H1 (cell line): ENCODE measurements at regions not wholly inside any gene's neighbourhood (a gene's known extent, or its start where the extent isn't known, plus 50 kb on each side); places are given as distances from the start of the nearest gene placed in this dataset.

ENCODE experiments used
- CTCF ChIA-PET: fragments of 300-600 bp; sonication (Branson Sonifier 250); formaldehyde crosslinking; loops from one replicate; lab custom pipeline; 2021; ENCODE audit not compliant: partially characterized antibody; lab: Charles Lee
- POLR2A ChIA-PET: fragments of 300-600 bp; sonication (Branson Sonifier 250); formaldehyde crosslinking; loops from one replicate; lab custom pipeline; 2021; ENCODE audit warnings: inconsistent platforms; ENCODE audit not compliant: partially characterized antibody; lab: Charles Lee
- DNase-seq, 2 experiments: peaks; one replicate each; pipeline versions ENCODE4 v3.0.0 to v3.0.0-alpha.2; 2010 to 2022; ENCODE audit warnings: low spot score in 2 of 2, low read depth in 1 of 2, mixed read lengths in 1 of 2
- FAIRE-seq: peaks from 2 replicates; lab custom pipeline; 2011; peaks lifted over from hg19 to GRCh38; lab: Jason Lieb, UNC
- H2AFZ ChIP-seq: 2 replicates; pipeline ENCODE4 v1.8.1; 2012; ENCODE audit warnings: low read length, inconsistent platforms
- H2AK5ac ChIP-seq: 2 replicates; pipeline ENCODE4 v1.6.1; 2013; ENCODE audit warnings: low read depth, low read length
- H2BK120ac ChIP-seq: replicated peaks from 2 replicates; pipeline ENCODE3; 2013; ENCODE audit warnings: low read depth, low read length, inconsistent platforms
- H2BK12ac ChIP-seq: 2 replicates; pipeline ENCODE4 v1.6.1; 2013; ENCODE audit warnings: low read depth, low read length
- H2BK15ac ChIP-seq: 2 replicates; pipeline ENCODE4 v1.6.1; 2013; ENCODE audit warnings: low read length
- H2BK20ac ChIP-seq: 2 replicates; pipeline ENCODE4 v1.6.1; 2013; ENCODE audit warnings: low read length
- H2BK5ac ChIP-seq: 2 replicates; pipeline ENCODE4 v1.6.1; 2013; ENCODE audit warnings: low read depth, low read length
- H3K14ac ChIP-seq: 2 replicates; pipeline ENCODE4 v1.6.1; 2013; ENCODE audit warnings: inconsistent platforms; ENCODE audit not compliant: insufficient read length
- H3K18ac ChIP-seq: 2 replicates; pipeline ENCODE4 v1.6.1; 2013; ENCODE audit warnings: low read length; ENCODE audit errors: extremely low read depth
- H3K23ac ChIP-seq: 2 replicates; pipeline ENCODE4 v1.6.1; 2013; ENCODE audit warnings: inconsistent platforms; ENCODE audit not compliant: insufficient read length
- H3K23me2 ChIP-seq: 2 replicates; pipeline ENCODE4 v1.6.1; 2013; ENCODE audit warnings: low read depth, low read length
- H3K27ac ChIP-seq: 2 replicates; pipeline ENCODE4 v1.6.1; 2011; ENCODE audit warnings: low read depth, low read length, inconsistent platforms
- H3K27me3 ChIP-seq, 4 experiments: replicated peaks in 1 of 4; 1 replicate in 1 of 4; 2 replicates in 3 of 4; pipeline versions ENCODE4 v1.6.1 to v1.8.1; 2011 to 2013; ENCODE audit warnings: low read length in 3 of 4, mild to moderate bottlenecking in 3 of 4, inconsistent platforms in 2 of 4, mixed read lengths in 2 of 4, moderate library complexity in 1 of 4; ENCODE audit not compliant: control insufficient read depth in 3 of 4, insufficient read depth in 3 of 4; ENCODE audit errors: extremely low read depth in 1 of 4
- H3K36me3 ChIP-seq, 4 experiments: 2 replicates each; pipeline versions ENCODE4 v1.6.1 to v1.8.1; 2011 to 2013; ENCODE audit warnings: mild to moderate bottlenecking in 4 of 4, low read length in 3 of 4, moderate library complexity in 2 of 4, control low read depth in 1 of 4, inconsistent platforms in 1 of 4; ENCODE audit not compliant: insufficient read depth in 4 of 4, control insufficient read depth in 2 of 4
- H3K4ac ChIP-seq: replicated peaks from 2 replicates; pipeline ENCODE3; 2013; ENCODE audit warnings: low read length, low read depth, mixed read lengths, inconsistent platforms; ENCODE audit not compliant: insufficient read length
- H3K4me1 ChIP-seq, 4 experiments: replicated peaks in 1 of 4; 1 replicate in 1 of 4; 2 replicates in 3 of 4; pipeline versions ENCODE4 v1.6.1 to v1.8.1; 2011 to 2013; ENCODE audit warnings: low read length in 3 of 4, inconsistent platforms in 2 of 4, mixed read lengths in 1 of 4; ENCODE audit not compliant: insufficient read depth in 4 of 4, control insufficient read depth in 3 of 4
- H3K4me2 ChIP-seq, 2 experiments: 2 replicates each; pipeline versions ENCODE4 v1.6.1 to v1.8.1; 2011 to 2013; ENCODE audit warnings: low read depth in 2 of 2, low read length in 2 of 2, control low read depth in 1 of 2, inconsistent platforms in 1 of 2, mild to moderate bottlenecking in 1 of 2; ENCODE audit not compliant: insufficient read depth in 1 of 2
- H3K4me3 ChIP-seq, 4 experiments: fragments of 200-600, 300-600 bp in 1 of 4; sonication (generic), shearing (Covaris generic), sonication (Bioruptor Twin) in 1 of 4; 2 replicates each; pipeline versions ENCODE4 v1.5.1 to v1.8.1; 2011 to 2016; ENCODE audit warnings: low read length in 4 of 4, low read depth in 3 of 4, control low read depth in 2 of 4, inconsistent platforms in 2 of 4, mild to moderate bottlenecking in 2 of 4, mixed read lengths in 1 of 4, moderate library complexity in 1 of 4; ENCODE audit not compliant: insufficient read depth in 2 of 4; ENCODE audit errors: extremely low read depth in 1 of 4
- H3K56ac ChIP-seq: replicated peaks from 2 replicates; pipeline ENCODE3; 2013; ENCODE audit warnings: low read depth, mild to moderate bottlenecking, mixed read lengths, low read length, inconsistent platforms; ENCODE audit not compliant: insufficient read length
- H3K79me1 ChIP-seq: 2 replicates; pipeline ENCODE4 v1.6.1; 2013; ENCODE audit warnings: low read depth, low read length, control low read depth
- H3K79me2 ChIP-seq, 2 experiments: 2 replicates each; pipeline versions ENCODE4 v1.6.1 to v1.8.1; 2012 to 2013; ENCODE audit warnings: low read length in 2 of 2, mild to moderate bottlenecking in 2 of 2, inconsistent platforms in 1 of 2; ENCODE audit not compliant: insufficient read depth in 2 of 2, control insufficient read depth in 1 of 2
- H3K9ac ChIP-seq, 4 experiments: replicated peaks in 1 of 4; 1 replicate in 1 of 4; 2 replicates in 3 of 4; pipeline versions ENCODE4 v1.6.1 to v1.8.1; 2011 to 2013; ENCODE audit warnings: low read depth in 3 of 4, low read length in 3 of 4, control low read depth in 2 of 4, mild to moderate bottlenecking in 2 of 4, moderate library complexity in 2 of 4, inconsistent platforms in 1 of 4; ENCODE audit errors: extremely low read depth in 1 of 4
- H3K9me3 ChIP-seq, 2 experiments: 2 replicates each; pipeline versions ENCODE4 v1.6.1 to v1.8.1; 2012 to 2013; ENCODE audit warnings: mild to moderate bottlenecking in 2 of 2, moderate library complexity in 2 of 2, control low read depth in 1 of 2, inconsistent platforms in 1 of 2, low read depth in 1 of 2, low read length in 1 of 2, mixed read lengths in 1 of 2; ENCODE audit not compliant: insufficient read depth in 2 of 2
- H4K20me1 ChIP-seq, 2 experiments: replicated peaks in 1 of 2; 2 replicates each; pipeline versions ENCODE3 to v1.8.1; 2011 to 2013; ENCODE audit warnings: inconsistent platforms in 2 of 2, low read length in 2 of 2, mild to moderate bottlenecking in 1 of 2; ENCODE audit not compliant: insufficient read depth in 2 of 2, control insufficient read depth in 1 of 2
- H4K5ac ChIP-seq: 2 replicates; pipeline ENCODE4 v1.6.1; 2013; ENCODE audit warnings: low read length, low read depth, mixed read lengths, inconsistent platforms; ENCODE audit not compliant: insufficient read length
- H4K8ac ChIP-seq: 2 replicates; pipeline ENCODE4 v1.8.0; 2013; ENCODE audit warnings: mild to moderate bottlenecking, moderate library complexity, low read length, inconsistent platforms; ENCODE audit not compliant: insufficient read depth; ENCODE audit errors: extremely low read depth
- H4K91ac ChIP-seq: replicated peaks from 2 replicates; pipeline ENCODE3; 2013; ENCODE audit warnings: low read length, mixed read lengths, inconsistent platforms; ENCODE audit not compliant: insufficient read length
- ASH2L ChIP-seq: fragments of 200-600, 300-600 bp; sonication (generic); IDR thresholded peaks from one replicate; pipeline ENCODE4 v1.7.1; 2017; ENCODE audit warnings: low read length
- CBX8 ChIP-seq: fragments of 300-800, 300-1000 bp; sonication (generic); IDR thresholded peaks from 2 replicates; pipeline ENCODE4 v1.7.1; 2016; ENCODE audit warnings: low read depth, low read length, borderline replicate concordance
- CHD2 ChIP-seq: IDR thresholded peaks from 2 replicates; pipeline ENCODE4 v1.6.1; 2012; ENCODE audit warnings: low read length, improper control_type of control experiment
- CTBP2 ChIP-seq: IDR thresholded peaks from 2 replicates; pipeline ENCODE4 v1.7.0; 2011; ENCODE audit warnings: borderline replicate concordance, mild to moderate bottlenecking, moderate library complexity, mixed read lengths, low read length; ENCODE audit not compliant: insufficient read depth, insufficient read length
- JUND ChIP-seq: IDR thresholded peaks from 2 replicates; pipeline ENCODE4 v1.6.1; 2011; ENCODE audit warnings: mild to moderate bottlenecking, improper control_type of control experiment, low read length
- RFX5 ChIP-seq: IDR thresholded peaks from 2 replicates; pipeline ENCODE4 v1.6.1; 2011; ENCODE audit warnings: low read depth, low read length, improper control_type of control experiment, borderline replicate concordance
- SP1 ChIP-seq: IDR thresholded peaks from 2 replicates; pipeline ENCODE4 v1.6.1; 2011; ENCODE audit warnings: low read depth, low read length
- WGBS, 2 experiments: shearing (Covaris generic) in 1 of 2; methylation state at CpG; one replicate each; pipeline versions ENCODE4 v1.1.6 to v1.1.7; 2013 to 2015; ENCODE audit warnings: low lambda C conversion rate in 2 of 2, mixed read lengths in 2 of 2, inconsistent platforms in 1 of 2, low coverage in 1 of 2, missing lambda C conversion rate in 1 of 2; ENCODE audit not compliant: insufficient replicate concordance in 2 of 2, insufficient coverage in 1 of 2, insufficient read length in 1 of 2; ENCODE audit errors: extremely low coverage in 1 of 2, missing lambda C conversion rate in 1 of 2; 5-methylcytosine and 5-hydroxymethylcytosine counted together

DNA sequence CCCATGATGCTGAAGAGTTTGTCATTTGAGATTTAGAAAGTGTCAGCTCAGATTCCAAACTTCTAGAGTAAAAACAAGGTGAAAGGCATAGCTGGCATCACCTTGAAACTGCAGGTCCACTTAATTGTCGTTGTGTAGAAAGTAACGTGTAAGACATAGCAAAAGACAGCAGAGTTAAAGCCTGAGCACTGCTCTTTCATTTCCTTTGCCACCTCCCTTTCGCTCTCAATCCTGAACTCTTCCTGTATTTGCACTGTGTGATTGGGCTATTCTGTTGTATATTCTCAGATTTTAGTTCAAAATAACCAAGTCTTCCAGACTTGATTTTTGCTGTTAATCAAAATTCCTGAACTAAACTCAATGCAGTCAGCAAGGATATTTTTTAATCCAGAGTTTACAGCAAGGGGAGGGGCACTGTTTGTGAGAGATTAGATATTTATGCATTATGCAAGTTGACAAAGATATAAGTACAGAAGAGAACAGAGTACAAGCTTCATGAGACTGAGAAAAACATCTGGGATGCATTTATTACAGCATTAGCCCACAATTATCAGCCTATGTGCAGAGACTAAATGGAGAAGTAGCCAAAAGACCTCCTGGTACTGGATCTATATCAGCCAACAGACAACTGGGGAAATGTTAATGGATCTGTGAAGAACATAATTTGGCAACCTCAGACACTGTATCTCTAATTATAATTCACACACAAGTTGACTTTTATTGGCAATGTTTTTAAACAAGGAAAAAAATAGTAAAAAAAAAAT is 328.6 kb downstream of the SUCLA2 start:
- ChIA-PET POLR2A (no interaction called here), CTCF (interaction anchor here (0.6 kb wide), 1 partner anchor 912 kb away, joined by 3 read pairs; no protein-coding TSS in a partner anchor)
- FAIRE-seq: no peak
- Histone ChIP-seq H3K23me2 (no peaks in the 10 kb centered on the region; the same call in 1 of the 2 replicates), H2BK12ac (no peak overlapping the region), H2BK5ac (no peak overlapping the region), H3K27ac (no peak overlapping the region), H3K79me2 (no peaks in the 10 kb centered on the region), H3K9me3 (no peaks in the 10 kb centered on the region), H3K79me1 (no peaks in the 10 kb centered on the region), H3K23ac (no peak overlapping the region), H2BK15ac (no peak overlapping the region), H3K9ac (no peak overlapping the region), H4K8ac (no peak overlapping the region), H3K4ac (no peak overlapping the region), H2AK5ac (no peak overlapping the region), H4K5ac (no peak overlapping the region), H3K36me3 (no peaks in the 10 kb centered on the region), H3K4me1 (no peaks in the 10 kb centered on the region), H3K27me3 (no peaks in the 10 kb centered on the region), H3K4me2 (no peak overlapping the region), H4K91ac (no peak overlapping the region), H3K4me3 (no peak overlapping the region), H2AFZ (no peak overlapping the region), H3K18ac (no peak overlapping the region), H4K20me1 (no peaks in the 10 kb centered on the region), H2BK20ac (no peak overlapping the region), H3K14ac (no peak overlapping the region), H2BK120ac (no peak overlapping the region), H3K56ac (no peak overlapping the region)
- no peak for DNase-seq
- TF ChIP-seq CTBP2 (no peak), CHD2 (no peak), ASH2L (no peak), JUND (no peak), CBX8 (no peak), SP1 (no peak), RFX5 (no peak)
- WGBS, 2 experiments: 88% methylated on average over 3 of the region's 3 CpGs; no CpG with 5 or more reads in 1 of the 2 experiments
